CD14-positive monocyte (primary cell): ENCODE measurements at regions not wholly inside any gene's neighbourhood (a gene's known extent, or its start where the extent isn't known, plus 50 kb on each side); places are given as distances from the start of the nearest gene placed in this dataset.
"Not testable (repeated sequence)": the region's sequence is repeated elsewhere in the genome, so short reads cannot be mapped to it uniquely, and the experiment has no call there.

ENCODE experiments used
- DNase-seq, 3 donors: peaks; one replicate each; pipeline ENCODE4 v3.0.0-alpha.2; 2011 to 2022
- H2AFZ ChIP-seq: 2 replicates; pipeline ENCODE4 v1.6.0; 2012; ENCODE audit warnings: mild to moderate bottlenecking, low read depth, low read length, inconsistent platforms; ENCODE audit not compliant: insufficient read depth, poor library complexity, severe bottlenecking
- H3K27ac ChIP-seq, 2 donors: 1 replicate in 1 of 2; 2 replicates in 1 of 2; pipeline ENCODE4 v1.5.1; 2012 to 2013; ENCODE audit warnings: low read length in 2 of 2, control low read depth in 1 of 2, inconsistent platforms in 1 of 2, low read depth in 1 of 2, mild to moderate bottlenecking in 1 of 2
- H3K27me3 ChIP-seq, 2 donors: one replicate each; pipeline versions ENCODE4 v1.6.0 to v1.6.1; 2011 to 2013; ENCODE audit warnings: low read length in 2 of 2; ENCODE audit not compliant: control insufficient read depth in 2 of 2, insufficient read depth in 2 of 2
- H3K36me3 ChIP-seq, 2 donors: replicated peaks in 1 of 2; 1 replicate in 1 of 2; 2 replicates in 1 of 2; pipeline versions ENCODE4 v1.5.1 to v1.6.1; 2012 to 2013; ENCODE audit warnings: low read length in 2 of 2, control low read depth in 1 of 2, inconsistent platforms in 1 of 2, mild to moderate bottlenecking in 1 of 2; ENCODE audit not compliant: insufficient read depth in 2 of 2, control insufficient read depth in 1 of 2
- H3K4me1 ChIP-seq, 2 donors: 1 replicate in 1 of 2; 2 replicates in 1 of 2; pipeline versions ENCODE4 v1.5.1 to v1.6.1; 2012 to 2013; ENCODE audit warnings: low read length in 2 of 2, control low read depth in 1 of 2, inconsistent platforms in 1 of 2, mild to moderate bottlenecking in 1 of 2, moderate library complexity in 1 of 2; ENCODE audit not compliant: insufficient read depth in 2 of 2, control insufficient read depth in 1 of 2
- H3K4me2 ChIP-seq: replicated peaks from 2 replicates; pipeline ENCODE3; 2012; ENCODE audit warnings: low read length, moderate library complexity, mild to moderate bottlenecking; ENCODE audit not compliant: poor library complexity, severe bottlenecking; ENCODE audit errors: extremely low read depth
- H3K4me3 ChIP-seq, 3 experiments: fragments of 200-600 bp in 1 of 3; sonication (generic) in 1 of 3; replicated peaks in 1 of 3; 1 replicate in 2 of 3; 2 replicates in 1 of 3; pipeline ENCODE4 v1.5.1; 2011 to 2013; ENCODE audit warnings: low read length in 3 of 3, mild to moderate bottlenecking in 3 of 3, control low read depth in 2 of 3, low read depth in 2 of 3, inconsistent platforms in 1 of 3, moderate library complexity in 1 of 3
- H3K79me2 ChIP-seq: 2 replicates; pipeline ENCODE4 v1.6.0; 2012; ENCODE audit warnings: mild to moderate bottlenecking, control low read depth, inconsistent platforms, low read length, moderate library complexity; ENCODE audit not compliant: insufficient read depth
- H3K9ac ChIP-seq: 2 replicates; pipeline ENCODE4 v1.6.0; 2017; ENCODE audit warnings: low read length, mild to moderate bottlenecking; ENCODE audit not compliant: insufficient read depth, poor library complexity, severe bottlenecking
- H3K9me3 ChIP-seq, 2 donors: replicated peaks in 1 of 2; 1 replicate in 1 of 2; 2 replicates in 1 of 2; pipeline versions ENCODE4 v1.5.1 to v1.6.1; 2012 to 2013; ENCODE audit warnings: low read length in 2 of 2, control low read depth in 1 of 2; ENCODE audit not compliant: control insufficient read depth in 1 of 2, insufficient read depth in 1 of 2
- H4K20me1 ChIP-seq: 2 replicates; pipeline ENCODE4 v1.6.0; 2012; ENCODE audit warnings: mild to moderate bottlenecking, low read length, control low read depth, moderate library complexity; ENCODE audit not compliant: insufficient read depth
- H3K27ac Mint-ChIP-seq, 7 donors: one replicate each; pipeline ENCODE4 v1.8.0; 2020; ENCODE audit warnings: mild to moderate bottlenecking in 7 of 7, mixed read lengths in 7 of 7, moderate library complexity in 6 of 7, inconsistent platforms in 2 of 7
- H3K27me3 Mint-ChIP-seq, 3 donors: one replicate each; pipeline ENCODE4 v1.8.0; 2021 to 2022; ENCODE audit warnings: low read depth in 3 of 3, mild to moderate bottlenecking in 3 of 3, mixed read lengths in 3 of 3, moderate library complexity in 3 of 3, inconsistent platforms in 1 of 3
- H3K36me3 Mint-ChIP-seq, 2 donors: one replicate each; pipeline ENCODE4 v1.8.0; 2020; ENCODE audit warnings: mixed read lengths in 2 of 2, inconsistent platforms in 1 of 2, mild to moderate bottlenecking in 1 of 2
- H3K4me1 Mint-ChIP-seq: one replicate; pipeline ENCODE4 v1.8.0; 2020; ENCODE audit warnings: mild to moderate bottlenecking, mixed read lengths
- H3K4me3 Mint-ChIP-seq, 2 donors: one replicate each; pipeline ENCODE4 v1.8.0; 2020; ENCODE audit warnings: mild to moderate bottlenecking in 2 of 2, mixed read lengths in 2 of 2, moderate library complexity in 1 of 2
- H3K9me3 Mint-ChIP-seq, 7 donors: one replicate each; pipeline ENCODE4 v1.8.0; 2020 to 2022; ENCODE audit warnings: mixed read lengths in 7 of 7, mild to moderate bottlenecking in 6 of 7, moderate library complexity in 6 of 7, inconsistent platforms in 2 of 7
- WGBS: methylation state at CpG from one replicate; pipeline ENCODE4 v1.1.5; 2013; ENCODE audit warnings: missing lambda C conversion rate; ENCODE audit not compliant: insufficient coverage; 5-methylcytosine and 5-hydroxymethylcytosine counted together
- intact Hi-C, 2 donors: fragments of 100-400 bp; cut with micrococcal nuclease; formaldehyde crosslinking; loops; one replicate each; pipeline versions ENCODE4 v1.15.0 to v1.15.1; 2023
- TF ChIP-seq, protein P1 (sequence below): fragments of 200-600 bp; IDR thresholded peaks from one replicate; pipeline ENCODE4 v1.8.0; 2022; ENCODE audit warnings: antibody characterized with exemption, mild to moderate bottlenecking

DNA sequence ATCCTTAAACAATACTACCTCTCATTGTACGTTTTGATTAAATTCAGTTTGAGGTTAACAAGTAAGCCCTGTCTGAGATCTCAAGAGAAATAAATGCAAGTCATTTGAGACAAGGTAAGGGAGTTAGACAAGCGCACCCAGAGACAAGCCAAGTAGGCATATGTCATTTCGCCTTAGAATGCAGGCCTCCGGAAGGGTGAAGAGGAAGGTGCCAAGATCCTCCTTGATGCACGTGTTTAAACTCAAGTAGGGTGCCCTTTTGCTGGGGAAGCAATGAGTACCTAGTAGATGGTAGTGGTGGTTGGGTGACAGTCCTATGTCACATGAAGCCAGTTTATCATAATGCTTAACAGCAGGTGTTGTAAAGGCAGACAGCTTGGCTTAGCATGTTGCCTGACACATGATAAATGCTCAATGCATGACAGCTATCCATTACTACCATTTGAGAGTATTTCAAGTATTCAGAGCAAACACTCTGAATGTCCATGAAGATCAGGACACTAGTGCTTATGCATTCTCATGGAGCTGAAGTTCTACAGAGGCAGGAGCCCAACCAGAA lies 415.9 kb downstream of the TMEM135 start:
- H3K4me3 Mint-ChIP-seq = no peak overlapping the region
- no peaks in the 10 kb centered on the region for H3K36me3 Mint-ChIP-seq
- H3K4me2 ChIP-seq = no peak overlapping the region
- H3K4me1 ChIP-seq = no peaks in the 10 kb centered on the region
- intact Hi-C loops = no loop called here
- no peak overlapping the region for H2AFZ ChIP-seq
- no peak overlapping the region for H3K27ac Mint-ChIP-seq
- no peaks in the 10 kb centered on the region for H3K79me2 ChIP-seq
- peaks cover 0 to 1% (median 0%) of the 10 kb centered on the region in 3 donors for H3K27me3 Mint-ChIP-seq
- peaks cover 0 to 7% (median 2%) of the 10 kb centered on the region in 7 donors for H3K9me3 Mint-ChIP-seq
- no peak overlapping the region for H3K9ac ChIP-seq
- no peaks in the 10 kb centered on the region for H3K27me3 ChIP-seq
- TF ChIP-seq, protein P1, sequence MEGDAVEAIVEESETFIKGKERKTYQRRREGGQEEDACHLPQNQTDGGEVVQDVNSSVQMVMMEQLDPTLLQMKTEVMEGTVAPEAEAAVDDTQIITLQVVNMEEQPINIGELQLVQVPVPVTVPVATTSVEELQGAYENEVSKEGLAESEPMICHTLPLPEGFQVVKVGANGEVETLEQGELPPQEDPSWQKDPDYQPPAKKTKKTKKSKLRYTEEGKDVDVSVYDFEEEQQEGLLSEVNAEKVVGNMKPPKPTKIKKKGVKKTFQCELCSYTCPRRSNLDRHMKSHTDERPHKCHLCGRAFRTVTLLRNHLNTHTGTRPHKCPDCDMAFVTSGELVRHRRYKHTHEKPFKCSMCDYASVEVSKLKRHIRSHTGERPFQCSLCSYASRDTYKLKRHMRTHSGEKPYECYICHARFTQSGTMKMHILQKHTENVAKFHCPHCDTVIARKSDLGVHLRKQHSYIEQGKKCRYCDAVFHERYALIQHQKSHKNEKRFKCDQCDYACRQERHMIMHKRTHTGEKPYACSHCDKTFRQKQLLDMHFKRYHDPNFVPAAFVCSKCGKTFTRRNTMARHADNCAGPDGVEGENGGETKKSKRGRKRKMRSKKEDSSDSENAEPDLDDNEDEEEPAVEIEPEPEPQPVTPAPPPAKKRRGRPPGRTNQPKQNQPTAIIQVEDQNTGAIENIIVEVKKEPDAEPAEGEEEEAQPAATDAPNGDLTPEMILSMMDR = no peak
- H4K20me1 ChIP-seq = no peaks in the 10 kb centered on the region
- H3K4me3 ChIP-seq = no peak overlapping the region
- no peaks in the 10 kb centered on the region for H3K36me3 ChIP-seq
- H3K4me1 Mint-ChIP-seq = no peaks in the 10 kb centered on the region
- DNase-seq = no peak
- no peak overlapping the region for H3K27ac ChIP-seq
- no peaks in the 10 kb centered on the region for H3K9me3 ChIP-seq
- 93% methylated on average over 4 of the region's 5 CpGs for WGBS

DNA sequence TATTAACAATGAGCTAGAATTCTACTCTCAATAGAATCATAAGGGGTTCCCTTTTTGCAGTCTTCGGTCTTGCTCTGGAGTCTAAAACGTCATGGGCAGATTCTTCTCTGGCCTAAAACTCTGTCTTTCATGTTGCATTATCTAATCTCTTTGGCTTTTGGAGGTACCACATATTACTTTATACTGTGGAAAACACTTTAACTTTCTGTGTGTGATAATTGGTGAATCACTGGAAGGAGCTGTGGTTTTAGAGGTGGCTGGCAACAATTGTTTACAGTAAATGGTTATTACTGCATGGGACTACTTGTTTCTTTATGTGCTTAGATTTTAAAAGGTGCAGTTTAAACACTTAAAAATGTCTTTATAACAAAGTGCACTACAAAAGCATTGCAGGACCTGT lies 414.3 kb downstream of the TMEM135 start:
- H3K27me3 Mint-ChIP-seq, H3K79me2 ChIP-seq, H3K36me3 ChIP-seq, H2AFZ ChIP-seq, intact Hi-C loops, DNase-seq, H4K20me1 ChIP-seq, H3K27ac Mint-ChIP-seq, H3K4me3 ChIP-seq, H3K4me3 Mint-ChIP-seq, H3K4me2 ChIP-seq, H3K27ac ChIP-seq, H3K36me3 Mint-ChIP-seq, H3K4me1 Mint-ChIP-seq, H3K9ac ChIP-seq, H3K27me3 ChIP-seq, H3K4me1 ChIP-seq, H3K9me3 Mint-ChIP-seq, H3K9me3 ChIP-seq: not testable (repeated sequence)
- no CpG with 5 or more reads among the region's 2 CpGs for WGBS
